ENCODE measurements at regions not wholly inside any gene's neighbourhood (a gene's known extent, or its start where the extent isn't known, plus 50 kb on each side); places are given as distances from the start of the nearest gene placed in this dataset.

GRCh38 chr15:79593119-79593869 lies 161.2 kb downstream of the MINAR1 start:
- ChIA-PET POLR2A (interaction anchor here (0.6 kb wide), 1 partner anchor 252 kb away, joined by 4 read pairs; no protein-coding TSS in a partner anchor), CTCF (interaction anchor here (0.5 to 8.0 kb wide), 12 partner anchors 14 to 375 kb away, joined by 3 to 100 read pairs (median 4); no protein-coding TSS in a partner anchor)
- H3K36me3 ChIP-seq (ENCODE audit: control insufficient read depth in 2 of 2, insufficient read depth in 1 of 2, low read length in 2 of 2), result no peaks in the 10 kb centered on the region
- H3K4me3 ChIP-seq (ENCODE audit: low read depth, low read length), result no peak overlapping the region
- TF ChIP-seq ZFHX2 (tag by site-specific recombination; conservative IDR thresholded peaks at IDR 0.05), result no peak
- TF ChIP-seq ZBTB21 (tag by site-specific recombination; IDR thresholded peaks at IDR 0.05), result no peak
- no peak for TF ChIP-seq KLF9 (tag by site-specific recombination; IDR thresholded peaks at IDR 0.05; ENCODE audit: low read depth)
- no peak for TF ChIP-seq ZNF660 (tag by site-specific recombination; IDR thresholded peaks at IDR 0.05)
- TF ChIP-seq ZSCAN23 (tag by site-specific recombination; IDR thresholded peaks at IDR 0.05), result no peak
- TF ChIP-seq ZIC2 (tag by site-specific recombination; IDR thresholded peaks at IDR 0.05), result no peak
- no peak for TF ChIP-seq REST (tag by site-specific recombination; IDR thresholded peaks at IDR 0.05)
- no peak for TF ChIP-seq ZNF394 (tag by site-specific recombination; IDR thresholded peaks at IDR 0.05; ENCODE audit: borderline replicate concordance)
- TF ChIP-seq ZNF549 (tag by site-specific recombination; IDR thresholded peaks at IDR 0.05), result no peak
- no peaks in the 10 kb centered on the region for H3K9me3 ChIP-seq (ENCODE audit: control insufficient read depth, insufficient read depth, low read depth, low read length)
- no peaks in the 10 kb centered on the region for H3K4me1 ChIP-seq (ENCODE audit: control insufficient read depth, insufficient read depth, low read length)
- H3K27ac ChIP-seq (ENCODE audit: extremely low read depth, low read depth, low read length), result no peak overlapping the region

GRCh38 chr15:79595306-79595705 lies 163.2 kb downstream of the MINAR1 start:
- TF ChIP-seq ZNF37A (tag by site-specific recombination; IDR thresholded peaks at IDR 0.05), result no peak
- TF ChIP-seq KLF8 (tag by site-specific recombination; IDR thresholded peaks at IDR 0.05), result no peak
- TF ChIP-seq TRIM28 (IDR thresholded peaks at IDR 0.05; ENCODE audit: borderline replicate concordance, low read length), result no peak
- TF ChIP-seq ZNF416 (tag by site-specific recombination; IDR thresholded peaks at IDR 0.05), result no peak
- TF ChIP-seq GLIS2 (tag by site-specific recombination; IDR thresholded peaks at IDR 0.05), result no peak
- TF ChIP-seq ZNF202 (tag by site-specific recombination; IDR thresholded peaks at IDR 0.05; ENCODE audit: borderline replicate concordance), result no peak
- TF ChIP-seq ZNF677 (tag by site-specific recombination; IDR thresholded peaks at IDR 0.05), result no peak
- TF ChIP-seq KLF1 (tag by site-specific recombination; IDR thresholded peaks at IDR 0.05), result no peak
- TF ChIP-seq ZNF560 (tag by site-specific recombination; IDR thresholded peaks at IDR 0.05; ENCODE audit: borderline replicate concordance), result no peak
- no peak for TF ChIP-seq ZNF221 (tag by site-specific recombination; IDR thresholded peaks at IDR 0.05; ENCODE audit: borderline replicate concordance)
- TF ChIP-seq ZNF530 (tag by site-specific recombination; IDR thresholded peaks at IDR 0.05; ENCODE audit: low read depth), result no peak
- TF ChIP-seq ELK4 (IDR thresholded peaks at IDR 0.05; ENCODE audit: borderline replicate concordance, low read depth, low read length), result no peak
- no peak for TF ChIP-seq SP7 (tag by site-specific recombination; IDR thresholded peaks at IDR 0.05)
- TF ChIP-seq CTCF (tag by site-specific recombination; IDR thresholded peaks at IDR 0.05), result no peak
- no peak for TF ChIP-seq ZNF621 (tag by site-specific recombination; IDR thresholded peaks at IDR 0.05)
- no peak for TF ChIP-seq ZFP41 (tag by site-specific recombination; IDR thresholded peaks at IDR 0.05; ENCODE audit: borderline replicate concordance)
- H3K9me3 ChIP-seq (ENCODE audit: control insufficient read depth, insufficient read depth, low read depth, low read length), result no peaks in the 10 kb centered on the region
- POLR2A ChIA-PET, result no interaction called here
- H3K27ac ChIP-seq (ENCODE audit: extremely low read depth, low read depth, low read length), result no peak overlapping the region
- H3K4me1 ChIP-seq (ENCODE audit: control insufficient read depth, insufficient read depth, low read length), result no peaks in the 10 kb centered on the region
- no peaks in the 10 kb centered on the region for H3K36me3 ChIP-seq (ENCODE audit: control insufficient read depth in 2 of 2, insufficient read depth in 1 of 2, low read length in 2 of 2)
- H3K4me3 ChIP-seq (ENCODE audit: low read depth, low read length), result no peak overlapping the region
- CTCF ChIA-PET, result interaction anchor here (0.6 to 8.0 kb wide), 42 partner anchors 9 to 316 kb away, joined by 3 to 100 read pairs (median 5); no protein-coding TSS in a partner anchor
